HEK293 (cell line): ENCODE measurements at regions not wholly inside any gene's neighbourhood (a gene's known extent, or its start where the extent isn't known, plus 50 kb on each side); places are given as distances from the start of the nearest gene placed in this dataset.

Experiments
- CTCF ChIA-PET: fragments of 350-600 bp; formaldehyde crosslinking; extraction: SDS; loops from one replicate; lab custom pipeline; 2021; ENCODE audit warnings: antibody characterized with exemption; lab: Yijun Ruan, JAX
- POLR2A ChIA-PET: fragments of 300-600 bp; formaldehyde crosslinking; extraction: SDS; loops from one replicate; lab custom pipeline; 2020; ENCODE audit warnings: antibody characterized with exemption, inconsistent platforms; lab: Yijun Ruan, JAX
- H3K27ac ChIP-seq: fragments of 200-500 bp; sonication (Bioruptor generic); 2 replicates; pipeline ENCODE4 v1.5.1; 2014; ENCODE audit warnings: low read depth, low read length, control low read depth, inconsistent platforms; ENCODE audit errors: extremely low read depth
- H3K36me3 ChIP-seq, 2 experiments: fragments of 200-500 bp in 1 of 2; sonication (Bioruptor generic) in 1 of 2; 1 replicate in 1 of 2; 2 replicates in 1 of 2; pipeline ENCODE4 v1.5.1; 2014 to 2017; ENCODE audit warnings: inconsistent platforms in 2 of 2, low read length in 2 of 2; ENCODE audit not compliant: control insufficient read depth in 2 of 2, insufficient read depth in 1 of 2
- H3K4me1 ChIP-seq: fragments of 200-500 bp; sonication (Bioruptor generic); 2 replicates; pipeline ENCODE4 v1.5.1; 2014; ENCODE audit warnings: mild to moderate bottlenecking, low read length, inconsistent platforms; ENCODE audit not compliant: control insufficient read depth, insufficient read depth
- H3K4me3 ChIP-seq: 2 replicates; pipeline ENCODE4 v1.5.1; 2011; ENCODE audit warnings: low read depth, mild to moderate bottlenecking, control low read depth, low read length, moderate library complexity
- H3K9me3 ChIP-seq: fragments of 200-500 bp; sonication (Bioruptor generic); 2 replicates; pipeline ENCODE4 v1.5.1; 2014; ENCODE audit warnings: low read depth, low read length, inconsistent platforms; ENCODE audit not compliant: control insufficient read depth, insufficient read depth
- HOXA7 ChIP-seq: sonication (generic); formaldehyde crosslinking; IDR thresholded peaks from 2 replicates; pipeline ENCODE4 v1.8.1; 2022; ENCODE audit warnings: missing genetic modification reagents, borderline replicate concordance
- KLF1 ChIP-seq: fragments of 450-650 bp; formaldehyde crosslinking; IDR thresholded peaks from 2 replicates; pipeline ENCODE4 v1.5.1; 2016; ENCODE audit warnings: missing biosample characterization, missing genetic modification characterization
- OSR2 ChIP-seq: fragments of 450-650 bp; formaldehyde crosslinking; IDR thresholded peaks from 2 replicates; pipeline ENCODE4 v1.5.1; 2016; ENCODE audit warnings: missing biosample characterization, missing genetic modification characterization
- SP3 ChIP-seq: fragments of 450-650 bp; formaldehyde crosslinking; IDR thresholded peaks from 2 replicates; pipeline ENCODE4 v1.5.1; 2016; ENCODE audit warnings: missing biosample characterization, missing genetic modification characterization
- TCF7L2 ChIP-seq: IDR thresholded peaks from 2 replicates; pipeline ENCODE4 v1.6.1; 2011; ENCODE audit warnings: low read depth, mild to moderate bottlenecking, inconsistent platforms, low read length, moderate library complexity, borderline replicate concordance
- TRIM28 ChIP-seq: IDR thresholded peaks from 2 replicates; pipeline ENCODE4 v1.6.1; 2011; ENCODE audit warnings: low read length, control low read depth, borderline replicate concordance
- ZBTB26 ChIP-seq: fragments of 450-650 bp; formaldehyde crosslinking; optimal IDR thresholded peaks from 2 replicates; pipeline ENCODE3; 2016; ENCODE audit warnings: missing biosample characterization, mild to moderate bottlenecking, missing genetic modification characterization
- ZFP41 ChIP-seq: fragments of 450-650 bp; formaldehyde crosslinking; IDR thresholded peaks from 2 replicates; pipeline ENCODE4 v1.5.1; 2016; ENCODE audit warnings: missing biosample characterization, missing genetic modification characterization, borderline replicate concordance
- ZNF121 ChIP-seq: fragments of 450-650 bp; formaldehyde crosslinking; IDR thresholded peaks from 2 replicates; pipeline ENCODE4 v1.5.1; 2016; ENCODE audit warnings: missing biosample characterization, missing genetic modification characterization
- ZNF26 ChIP-seq: fragments of 450-650 bp; formaldehyde crosslinking; IDR thresholded peaks from 2 replicates; pipeline ENCODE4 v1.5.1; 2016; ENCODE audit warnings: missing biosample characterization, missing genetic modification characterization
- ZNF473 ChIP-seq: fragments of 450-650 bp; formaldehyde crosslinking; IDR thresholded peaks from 2 replicates; pipeline ENCODE4 v1.5.1; 2017; ENCODE audit warnings: missing biosample characterization, missing genetic modification characterization
- ZNF621 ChIP-seq: fragments of 450-650 bp; formaldehyde crosslinking; IDR thresholded peaks from 2 replicates; pipeline ENCODE4 v1.5.1; 2017; ENCODE audit warnings: missing biosample characterization, missing genetic modification characterization
- ZNF624 ChIP-seq: fragments of 450-650 bp; formaldehyde crosslinking; IDR thresholded peaks from 2 replicates; pipeline ENCODE4 v1.5.1; 2017; ENCODE audit warnings: missing biosample characterization, missing genetic modification characterization
- ZNF645 ChIP-seq: fragments of 450-650 bp; formaldehyde crosslinking; IDR thresholded peaks from 2 replicates; pipeline ENCODE4; 2016; ENCODE audit warnings: missing biosample characterization, missing genetic modification characterization
- ZNF747 ChIP-seq: fragments of 450-650 bp; formaldehyde crosslinking; IDR thresholded peaks from 2 replicates; pipeline ENCODE4 v1.5.1; 2016; ENCODE audit warnings: missing biosample characterization, missing genetic modification characterization
- ZNF76 ChIP-seq: fragments of 450-650 bp; formaldehyde crosslinking; IDR thresholded peaks from 2 replicates; pipeline ENCODE4; 2016; ENCODE audit warnings: low read depth, missing biosample characterization, missing genetic modification characterization, borderline replicate concordance
- ZSCAN5A ChIP-seq: fragments of 450-650 bp; formaldehyde crosslinking; IDR thresholded peaks from 2 replicates; pipeline ENCODE4 v1.5.1; 2016; ENCODE audit warnings: missing biosample characterization, missing genetic modification characterization
- ZXDB ChIP-seq: fragments of 450-650 bp; formaldehyde crosslinking; IDR thresholded peaks from 2 replicates; pipeline ENCODE4 v1.5.1; 2016; ENCODE audit warnings: missing biosample characterization, missing genetic modification characterization
- TF ChIP-seq, protein P1 (sequence below): fragments of 450-650 bp; formaldehyde crosslinking; IDR thresholded peaks from 2 replicates; pipeline ENCODE4 v1.5.1; 2016; ENCODE audit warnings: missing biosample characterization, missing genetic modification characterization

DNA sequence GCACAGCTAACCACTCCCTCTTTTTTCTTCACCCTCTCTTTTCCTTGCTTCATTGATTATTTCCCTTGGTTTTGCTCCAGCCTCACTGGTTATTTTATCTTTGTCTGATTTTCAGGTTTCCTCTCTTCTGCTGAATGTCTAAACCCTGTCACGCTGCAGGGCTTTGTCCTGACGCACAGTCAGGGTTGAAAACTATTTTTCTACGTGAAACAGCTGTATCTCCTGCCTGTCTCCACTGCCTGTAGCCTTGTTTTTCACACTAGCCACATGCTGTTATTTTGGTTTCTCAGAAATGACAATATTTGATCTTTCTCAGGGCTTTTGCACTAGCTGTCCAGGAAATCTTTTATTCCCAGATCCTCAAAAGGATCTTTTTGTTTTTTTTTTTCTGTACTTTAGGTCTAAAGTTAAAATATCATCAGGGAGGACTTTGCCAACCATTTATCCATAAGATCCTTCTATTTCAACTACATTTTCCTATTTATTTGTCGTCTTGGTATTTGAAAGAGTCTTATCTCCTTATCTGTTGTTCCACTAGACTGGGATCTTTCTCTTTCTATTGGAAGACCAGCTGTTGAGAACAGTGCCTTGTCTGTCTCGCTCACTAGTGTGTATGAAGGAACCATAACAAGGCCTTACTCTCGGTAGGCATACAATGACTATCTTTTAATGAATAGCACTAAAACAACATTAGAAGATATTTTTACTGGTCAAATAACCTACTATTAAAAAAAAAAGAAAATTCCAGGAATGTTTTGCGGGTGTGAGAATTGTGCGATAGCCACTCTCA lies 164.3 kb downstream of the PDHA2 start:
- Histone ChIP-seq H3K4me3 (no peak overlapping the region), H3K9me3 (no peaks in the 10 kb centered on the region), H3K27ac (no peak overlapping the region), H3K4me1 (no peaks in the 10 kb centered on the region)
- CTCF ChIA-PET, result no interaction called here
- POLR2A ChIA-PET, result no interaction called here
- TF ChIP-seq ZNF747 (tag by site-specific recombination), result no peak
- TF ChIP-seq, protein P1, sequence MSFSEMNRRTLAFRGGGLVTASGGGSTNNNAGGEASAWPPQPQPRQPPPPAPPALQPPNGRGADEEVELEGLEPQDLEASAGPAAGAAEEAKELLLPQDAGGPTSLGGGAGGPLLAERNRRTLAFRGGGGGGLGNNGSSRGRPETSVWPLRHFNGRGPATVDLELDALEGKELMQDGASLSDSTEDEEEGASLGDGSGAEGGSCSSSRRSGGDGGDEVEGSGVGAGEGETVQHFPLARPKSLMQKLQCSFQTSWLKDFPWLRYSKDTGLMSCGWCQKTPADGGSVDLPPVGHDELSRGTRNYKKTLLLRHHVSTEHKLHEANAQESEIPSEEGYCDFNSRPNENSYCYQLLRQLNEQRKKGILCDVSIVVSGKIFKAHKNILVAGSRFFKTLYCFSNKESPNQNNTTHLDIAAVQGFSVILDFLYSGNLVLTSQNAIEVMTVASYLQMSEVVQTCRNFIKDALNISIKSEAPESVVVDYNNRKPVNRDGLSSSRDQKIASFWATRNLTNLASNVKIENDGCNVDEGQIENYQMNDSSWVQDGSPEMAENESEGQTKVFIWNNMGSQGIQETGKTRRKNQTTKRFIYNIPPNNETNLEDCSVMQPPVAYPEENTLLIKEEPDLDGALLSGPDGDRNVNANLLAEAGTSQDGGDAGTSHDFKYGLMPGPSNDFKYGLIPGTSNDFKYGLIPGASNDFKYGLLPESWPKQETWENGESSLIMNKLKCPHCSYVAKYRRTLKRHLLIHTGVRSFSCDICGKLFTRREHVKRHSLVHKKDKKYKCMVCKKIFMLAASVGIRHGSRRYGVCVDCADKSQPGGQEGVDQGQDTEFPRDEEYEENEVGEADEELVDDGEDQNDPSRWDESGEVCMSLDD, result no peak
- TF ChIP-seq TCF7L2, result no peak
- TF ChIP-seq ZNF624 (tag by site-specific recombination), result no peak
- TF ChIP-seq ZSCAN5A (tag by site-specific recombination), result no peak
- no peak for TF ChIP-seq ZNF645 (tag by site-specific recombination)
- no peak for TF ChIP-seq SP3 (tag by site-specific recombination)
- no peak for TF ChIP-seq TRIM28
- no peak for TF ChIP-seq ZNF76 (tag by site-specific recombination)
- TF ChIP-seq ZNF121 (tag by site-specific recombination), result no peak
- no peak for TF ChIP-seq ZNF621 (tag by site-specific recombination)
- TF ChIP-seq, all 188 proteins: peak for 0
- no peaks in the 10 kb centered on the region for H3K36me3 ChIP-seq

GRCh38 chr4:96009427-96010119 lies 169.7 kb downstream of the PDHA2 start:
- Histone ChIP-seq H3K4me3 (no peak overlapping the region), H3K27ac (no peak overlapping the region), H3K9me3 (no peaks in the 10 kb centered on the region), H3K36me3 (no peaks in the 10 kb centered on the region), H3K4me1 (no peaks in the 10 kb centered on the region)
- POLR2A ChIA-PET, result no interaction called here
- TF ChIP-seq ZFP41 (tag by site-specific recombination) (no peak), ZXDB (tag by site-specific recombination) (no peak)
- TF ChIP-seq, all 188 proteins: peak for 0
- CTCF ChIA-PET, result no interaction called here

- ChIA-PET CTCF (interaction anchor here (0.5 kb wide), 1 partner anchor 286 kb away, joined by 3 read pairs; no protein-coding TSS in a partner anchor), POLR2A (no interaction called here)
- H3K9me3 ChIP-seq, result no peaks in the 10 kb centered on the region
- H3K27ac ChIP-seq, result no peak overlapping the region
- H3K4me1 ChIP-seq, result no peaks in the 10 kb centered on the region
- no peaks in the 10 kb centered on the region for H3K36me3 ChIP-seq
- no peak overlapping the region for H3K4me3 ChIP-seq
- TF ChIP-seq ZNF473 (tag by site-specific recombination), result no peak
- TF ChIP-seq ZNF26 (tag by site-specific recombination), result no peak
- TF ChIP-seq OSR2 (tag by site-specific recombination), result no peak
- TF ChIP-seq HOXA7 (CRISPR knock-in tag), result no peak
- no peak for TF ChIP-seq ZBTB26
- TF ChIP-seq KLF1 (tag by site-specific recombination), result no peak
Observed at GRCh38 chr4:96012687-96013086, 172.8 kb downstream of the PDHA2 start.
